MM.1S (cell line): ENCODE measurements at regions not wholly inside any gene's neighbourhood (a gene's known extent, or its start where the extent isn't known, plus 50 kb on each side); places are given as distances from the start of the nearest gene placed in this dataset.

ENCODE experiments used
- DNase-seq: peaks from one replicate; pipeline ENCODE4 v3.0.0-alpha.2; 2015
- H2AFZ ChIP-seq: fragments of 300-600 bp; sonication (generic); 2 replicates; pipeline ENCODE4 v1.6.0; 2016; ENCODE audit warnings: antibody characterized with exemption, low read length
- H3F3A ChIP-seq: fragments of 300-600 bp; sonication (generic); 2 replicates; pipeline ENCODE4 v1.6.1; 2016; ENCODE audit warnings: mild to moderate bottlenecking, antibody characterized with exemption, low read length, moderate library complexity, mixed read lengths; ENCODE audit not compliant: insufficient read depth
- H3K27ac ChIP-seq: fragments of 300-600 bp; sonication (generic); 2 replicates; pipeline ENCODE4 v1.5.1; 2016; ENCODE audit warnings: mild to moderate bottlenecking, low read length
- H3K27me3 ChIP-seq: fragments of 300-600 bp; sonication (generic); replicated peaks from 2 replicates; pipeline ENCODE4 v1.6.0; 2016; ENCODE audit warnings: low read length; ENCODE audit not compliant: insufficient read depth
- H3K36me3 ChIP-seq: fragments of 300-600 bp; sonication (generic); replicated peaks from 2 replicates; pipeline ENCODE4 v1.6.1; 2016; ENCODE audit warnings: mild to moderate bottlenecking, low read length, mixed read lengths; ENCODE audit not compliant: insufficient read depth
- H3K4me1 ChIP-seq: fragments of 300-600 bp; sonication (generic); 2 replicates; pipeline ENCODE4 v1.6.1; 2016; ENCODE audit warnings: low read length, mixed read lengths
- H3K4me2 ChIP-seq: fragments of 300-600 bp; sonication (generic); 2 replicates; pipeline ENCODE4 v1.6.0; 2016; ENCODE audit warnings: low read depth, low read length
- H3K4me3 ChIP-seq: fragments of 300-600 bp; sonication (generic); 2 replicates; pipeline ENCODE4 v1.5.1; 2016; ENCODE audit warnings: low read length, mixed read lengths
- H3K79me2 ChIP-seq: fragments of 300-600 bp; sonication (generic); 2 replicates; pipeline ENCODE4 v1.6.1; 2016; ENCODE audit warnings: mixed run types, low read length, mixed read lengths
- H3K9ac ChIP-seq: fragments of 300-600 bp; sonication (generic); 2 replicates; pipeline ENCODE4 v1.6.1; 2016; ENCODE audit warnings: low read length, mixed read lengths
- H3K9me2 ChIP-seq: fragments of 300-600 bp; sonication (generic); replicated peaks from 2 replicates; pipeline ENCODE4 v1.6.1; 2016; ENCODE audit warnings: mild to moderate bottlenecking, low read length, mixed read lengths; ENCODE audit not compliant: insufficient read depth
- H3K9me3 ChIP-seq: fragments of 300-600 bp; sonication (generic); replicated peaks from 2 replicates; pipeline ENCODE4 v1.6.1; 2016; ENCODE audit warnings: mild to moderate bottlenecking, low read length, mixed read lengths; ENCODE audit not compliant: insufficient read depth
- H4K20me1 ChIP-seq: fragments of 300-600 bp; sonication (generic); 2 replicates; pipeline ENCODE4 v1.6.1; 2016; ENCODE audit warnings: mild to moderate bottlenecking, low read length, moderate library complexity, mixed read lengths; ENCODE audit not compliant: insufficient read depth
- CTCF ChIP-seq: fragments of 300-600 bp; sonication (generic); IDR thresholded peaks from 2 replicates; pipeline ENCODE4 v1.5.1; 2016; ENCODE audit warnings: antibody characterized with exemption, low read length, mixed read lengths
- EZH2 ChIP-seq: fragments of 300-600 bp; sonication (generic); optimal IDR thresholded peaks from 2 replicates; pipeline ENCODE3; 2017; ENCODE audit warnings: low read depth, mild to moderate bottlenecking, antibody characterized with exemption, low read length, mixed read lengths
- EZH2phosphoT487 ChIP-seq: fragments of 300-600 bp; sonication (generic); IDR thresholded peaks from 2 replicates; pipeline ENCODE4 v1.6.1; 2018; ENCODE audit warnings: antibody characterized with exemption, low read length

GRCh38 chr11:114986365-114986764 lies 308.0 kb downstream of the NXPE2 start:
- Histone ChIP-seq H3K27ac (no peak overlapping the region), H3K9me2 (no peaks in the 10 kb centered on the region), H3F3A (no peaks in the 10 kb centered on the region), H3K9ac (no peak overlapping the region), H3K36me3 (no peaks in the 10 kb centered on the region), H3K4me1 (no peaks in the 10 kb centered on the region), H3K9me3 (no peaks in the 10 kb centered on the region; the same call in 1 of the 2 replicates), H2AFZ (no peak overlapping the region), H3K4me2 (no peak overlapping the region), H4K20me1 (no peaks in the 10 kb centered on the region), H3K79me2 (no peaks in the 10 kb centered on the region), H3K4me3 (no peak overlapping the region), H3K27me3 (no peaks in the 10 kb centered on the region)
- no peak for DNase-seq
- TF ChIP-seq EZH2 = no peak
- TF ChIP-seq CTCF = no peak
- TF ChIP-seq EZH2phosphoT487 = no peak

GRCh38 chr11:114987186-114987760 lies 308.9 kb downstream of the NXPE2 start:
- Histone ChIP-seq H3K4me2 (no peak overlapping the region), H3F3A (no peaks in the 10 kb centered on the region), H3K36me3 (no peaks in the 10 kb centered on the region), H3K9me2 (no peaks in the 10 kb centered on the region), H3K9ac (no peak overlapping the region), H4K20me1 (no peaks in the 10 kb centered on the region), H3K9me3 (no peaks in the 10 kb centered on the region; the same call in 1 of the 2 replicates), H3K4me1 (no peaks in the 10 kb centered on the region), H3K79me2 (no peaks in the 10 kb centered on the region), H2AFZ (no peak overlapping the region), H3K27ac (no peak overlapping the region), H3K27me3 (no peaks in the 10 kb centered on the region), H3K4me3 (no peak overlapping the region)
- no peak for DNase-seq
- TF ChIP-seq EZH2phosphoT487 = no peak
- TF ChIP-seq CTCF = no peak
- TF ChIP-seq EZH2 = no peak

GRCh38 chr11:114988644-114989043 lies 310.3 kb downstream of the NXPE2 start:
- Histone ChIP-seq H3K27ac (no peak overlapping the region), H3K36me3 (no peaks in the 10 kb centered on the region), H3F3A (no peaks in the 10 kb centered on the region), H4K20me1 (no peaks in the 10 kb centered on the region), H3K27me3 (no peaks in the 10 kb centered on the region), H3K4me3 (no peak overlapping the region), H3K4me2 (no peak overlapping the region), H3K9ac (no peak overlapping the region), H3K4me1 (no peaks in the 10 kb centered on the region), H3K79me2 (no peaks in the 10 kb centered on the region), H2AFZ (no peak overlapping the region), H3K9me3 (no peaks in the 10 kb centered on the region; the same call in 1 of the 2 replicates), H3K9me2 (no peaks in the 10 kb centered on the region)
- TF ChIP-seq EZH2 (no peak), CTCF (no peak), EZH2phosphoT487 (no peak)
- DNase-seq = no peak
